Heart left ventricle (tissue), 16 donors: ENCODE measurements at regions not wholly inside any gene's neighbourhood (a gene's known extent, or its start where the extent isn't known, plus 50 kb on each side); places are given as distances from the start of the nearest gene placed in this dataset.

Source experiments
- ATAC-seq, 4 donors: fragments of 200-7000 bp; cut with Tn5 transposase; one replicate each; pipeline ENCODE4 v1.9.1; 2020 to 2022; ENCODE audit warnings: moderate library complexity in 4 of 4, mild to moderate bottlenecking in 3 of 4, moderate number of reproducible peaks in 1 of 4
- DNase-seq, 5 donors: peaks; one replicate each; pipeline ENCODE4 v3.0.0-alpha.2; 2020
- H3K27ac ChIP-seq, 12 donors: fragments of 200-600 bp; sonication (generic) in 4 of 12; one replicate each; pipeline versions ENCODE4 v1.5.0 to v1.8.0; 2016 to 2022; ENCODE audit warnings: mild to moderate bottlenecking in 2 of 12
- H3K27me3 ChIP-seq, 9 donors: fragments of 200-600 bp; sonication (generic) in 2 of 9; one replicate each; pipeline versions ENCODE4 v1.5.1 to v1.8.0; 2016 to 2022; ENCODE audit warnings: mild to moderate bottlenecking in 3 of 9
- H3K36me3 ChIP-seq, 9 donors: fragments of 200-600 bp; sonication (generic) in 2 of 9; one replicate each; pipeline versions ENCODE4 v1.5.0 to v1.8.0; 2018 to 2022; ENCODE audit warnings: mild to moderate bottlenecking in 2 of 9
- H3K4me1 ChIP-seq, 12 donors: fragments of 200-600 bp; sonication (generic) in 4 of 12; one replicate each; pipeline versions ENCODE4 v1.5.0 to v1.8.0; 2016 to 2022; ENCODE audit warnings: mild to moderate bottlenecking in 3 of 12
- H3K4me3 ChIP-seq, 12 donors: fragments of 200-600 bp; sonication (generic) in 4 of 12; one replicate each; pipeline versions ENCODE4 v1.5.0 to v1.8.0; 2017 to 2022; ENCODE audit warnings: mild to moderate bottlenecking in 9 of 12, moderate library complexity in 4 of 12
- H3K9me3 ChIP-seq, 12 donors: fragments of 200-600 bp; sonication (generic) in 4 of 12; one replicate each; pipeline versions ENCODE4 v1.5.0 to v1.8.0; 2016 to 2022; ENCODE audit warnings: mild to moderate bottlenecking in 1 of 12
- POLR2A ChIP-seq, 2 donors: fragments of 450-650 bp; IDR thresholded peaks; one replicate each; pipeline ENCODE4 v1.6.1; 2017; ENCODE audit warnings: antibody characterized with exemption in 2 of 2, mild to moderate bottlenecking in 2 of 2, moderate library complexity in 2 of 2
- WGBS, 4 donors: extraction: QIAGEN DNeasy Blood & Tissue Kit in 2 of 4; methylation state at CpG; one replicate each; pipeline versions ENCODE4 v1.1.5 to v1.1.7; 2013 to 2018; 5-methylcytosine and 5-hydroxymethylcytosine counted together
- intact Hi-C, 10 donors: fragments of 100-400 bp; cut with DNase I; formaldehyde crosslinking; loops; one replicate each; pipeline versions ENCODE4 v1.11.1 to v1.14.2; 2022
- TF ChIP-seq, protein P1 (sequence below), 12 donors: fragments of 200-600 bp; sonication (generic) in 4 of 12; IDR thresholded peaks; one replicate each; pipeline versions ENCODE4 v1.5.0 to v1.8.0; 2018 to 2022; ENCODE audit warnings: antibody characterized with exemption in 12 of 12, mild to moderate bottlenecking in 5 of 12
- donor health status: ischemic (EF 13 %, LVEDD 7.1; RV severe dilation, severe dysfunction).
- donor health status: healthy with polysubstance abuse.
- donor health status: DM: no; HTN: yes; CAD: no.
- donor health status: DM: no; HTN: no; CAD: no.
- donor health status: ischemic (EF 25% LVEDD 6.9; RV normal size, moderate dysfunction).
- donor health status: ischemic (EF 25% LVEDD 5.7; RV mildly dilated, moderate dysfunction).
- donor health status: healthy.
- donor health status: DM: yes; HTN: yes; CAD: no.
- donor health status: ischemic (EF 35%, LVEDD 5.7; RV mildly dilated, moderate dysfunction).
- donor health status: nonischemic (EF 11% LVEDD 7.7; RV severe dilation, severe dysfunction).
- donor health status: DM: yes; HTN: yes; CAD: no.
- donor health status: PGD.
- donor health status: ischemic (EF 29% LVEDD 5.4; RV normal size, mild dysfunction).
- donor health status: nonischemic (EF 23%, LVEDD 6.1; RV moderate dilation, normal function).

DNA sequence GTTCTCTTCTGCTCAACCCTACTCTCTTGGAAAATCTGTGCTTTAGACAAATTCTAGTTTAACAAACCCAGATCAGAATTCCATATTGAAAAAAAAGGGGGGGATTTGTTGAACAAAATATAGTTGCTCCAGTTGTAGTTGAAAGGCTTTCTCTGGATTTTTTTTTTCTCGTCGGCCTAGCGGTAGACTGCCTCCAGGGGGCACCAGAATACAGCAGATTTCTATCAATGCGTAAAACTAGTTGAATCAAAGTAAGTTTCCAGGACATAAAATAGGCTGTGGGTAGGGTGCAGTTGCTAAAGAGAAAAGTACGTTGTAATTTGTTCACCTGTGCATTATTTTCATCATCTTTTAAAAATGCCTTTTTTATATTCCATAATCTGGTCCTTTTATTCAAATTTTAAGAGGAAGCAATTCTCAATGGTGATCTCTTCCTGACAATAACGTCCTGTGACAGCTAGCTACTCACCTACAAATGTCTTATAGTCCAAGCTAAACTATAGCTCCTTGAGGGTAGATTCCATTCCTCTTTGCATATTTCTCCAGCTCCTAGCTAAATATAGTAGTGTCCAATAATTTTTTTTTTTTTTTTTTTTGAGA lies 105.4 kb downstream of the PERP start:
- no peaks in the 10 kb centered on the region for H3K27me3 ChIP-seq
- peak in 1 of 4 donors; percentile 51 for ATAC-seq
- no peak overlapping the region for H3K4me3 ChIP-seq
- TF ChIP-seq, protein P1, sequence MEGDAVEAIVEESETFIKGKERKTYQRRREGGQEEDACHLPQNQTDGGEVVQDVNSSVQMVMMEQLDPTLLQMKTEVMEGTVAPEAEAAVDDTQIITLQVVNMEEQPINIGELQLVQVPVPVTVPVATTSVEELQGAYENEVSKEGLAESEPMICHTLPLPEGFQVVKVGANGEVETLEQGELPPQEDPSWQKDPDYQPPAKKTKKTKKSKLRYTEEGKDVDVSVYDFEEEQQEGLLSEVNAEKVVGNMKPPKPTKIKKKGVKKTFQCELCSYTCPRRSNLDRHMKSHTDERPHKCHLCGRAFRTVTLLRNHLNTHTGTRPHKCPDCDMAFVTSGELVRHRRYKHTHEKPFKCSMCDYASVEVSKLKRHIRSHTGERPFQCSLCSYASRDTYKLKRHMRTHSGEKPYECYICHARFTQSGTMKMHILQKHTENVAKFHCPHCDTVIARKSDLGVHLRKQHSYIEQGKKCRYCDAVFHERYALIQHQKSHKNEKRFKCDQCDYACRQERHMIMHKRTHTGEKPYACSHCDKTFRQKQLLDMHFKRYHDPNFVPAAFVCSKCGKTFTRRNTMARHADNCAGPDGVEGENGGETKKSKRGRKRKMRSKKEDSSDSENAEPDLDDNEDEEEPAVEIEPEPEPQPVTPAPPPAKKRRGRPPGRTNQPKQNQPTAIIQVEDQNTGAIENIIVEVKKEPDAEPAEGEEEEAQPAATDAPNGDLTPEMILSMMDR (IDR thresholded peaks at IDR 0.05): peak; percentile 73 to 90 (median 86)
- no peak for TF ChIP-seq POLR2A (IDR thresholded peaks at IDR 0.05)
- no peak overlapping the region for H3K27ac ChIP-seq
- 5 to 11% (median 8%) methylated on average over 6 of the region's 6 CpGs for WGBS, 4 donors
- H3K4me1 ChIP-seq: no peaks in the 10 kb centered on the region
- H3K36me3 ChIP-seq: no peaks in the 10 kb centered on the region
- intact Hi-C loops: loop anchor here (1.0 to 10.0 kb wide), 7 partner anchors 107 to 763 kb away; no protein-coding TSS in a partner anchor
- H3K9me3 ChIP-seq: peaks cover 0 to 11% (median 3%) of the 10 kb centered on the region in 12 donors
- peak in 4 of 5 donors; percentile 34 to 57 (median 35) for DNase-seq

- Histone ChIP-seq H3K9me3 (no peaks in the 10 kb centered on the region), H3K27me3 (no peaks in the 10 kb centered on the region), H3K27ac (no peak overlapping the region), H3K4me1 (no peaks in the 10 kb centered on the region), H3K4me3 (no peak overlapping the region), H3K36me3 (no peaks in the 10 kb centered on the region)
- TF ChIP-seq, protein P1 (IDR thresholded peaks at IDR 0.05): peak in 11 of 12 donors; percentile 19 to 56 (median 37)
- TF ChIP-seq POLR2A (IDR thresholded peaks at IDR 0.05): no peak
- WGBS, 4 donors: 50 to 53% (median 52%) methylated on average over 7 of the region's 7 CpGs
- peak in 1 of 4 donors; percentile 48 for ATAC-seq
- intact Hi-C loops: loop anchor here in 5 of 10 donors (2.0 to 10.0 kb wide), 7 partner anchors 102 to 760 kb away; partner anchors contain the start of genes PERP (in 1 of the 5) and TNFAIP3 (in 1 of the 5)
- DNase-seq: no peak
Measured at GRCh38 chr6:138004430-138005287, 102.6 kb downstream of the PERP start.

DNA sequence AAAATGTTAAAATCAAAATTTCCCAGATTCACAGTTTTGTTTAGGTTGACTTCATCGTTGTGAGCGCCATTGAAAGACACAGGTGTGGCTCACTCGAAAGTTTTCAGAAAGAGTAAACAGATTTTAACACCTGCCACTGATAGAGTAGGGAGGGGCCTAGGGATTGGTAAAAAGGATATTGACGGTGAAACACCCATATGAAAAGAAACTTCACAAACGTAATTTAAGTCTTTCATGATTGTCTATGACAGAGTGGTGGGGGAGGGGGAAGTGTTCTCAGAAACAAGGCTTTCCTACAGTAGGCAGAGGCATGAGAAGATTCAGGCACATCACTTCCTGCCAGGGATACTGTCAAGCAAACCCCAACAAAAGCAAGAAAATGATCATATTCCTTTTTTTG lies 101.4 kb downstream of the PERP start:
- Histone ChIP-seq H3K27me3 (no peaks in the 10 kb centered on the region), H3K36me3 (no peaks in the 10 kb centered on the region), H3K27ac (no peak overlapping the region), H3K4me1 (no peaks in the 10 kb centered on the region), H3K4me3 (no peak overlapping the region), H3K9me3 (no peaks in the 10 kb centered on the region)
- no peak for TF ChIP-seq POLR2A (IDR thresholded peaks at IDR 0.05)
- TF ChIP-seq, protein P1 (IDR thresholded peaks at IDR 0.05): no peak
- DNase-seq (no peak), ATAC-seq (no peak)
- 78 to 83% (median 80%) methylated on average over 5 of the region's 5 CpGs for WGBS, 4 donors
- intact Hi-C loops: loop anchor here in 3 of 10 donors (2.0 to 10.0 kb wide), 7 partner anchors 101 to 759 kb away; partner anchors contain the start of genes PERP (in 1 of the 3) and TNFAIP3 (in 1 of the 3)

- Histone ChIP-seq H3K27me3 (no peaks in the 10 kb centered on the region), H3K27ac (no peak overlapping the region), H3K9me3 (no peaks in the 10 kb centered on the region), H3K36me3 (no peaks in the 10 kb centered on the region), H3K4me3 (no peak overlapping the region), H3K4me1 (no peaks in the 10 kb centered on the region)
- ATAC-seq: peak in 1 of 4 donors; percentile 39
- intact Hi-C loops: loop anchor here in 3 of 10 donors (2.0 to 10.0 kb wide), 5 partner anchors 140 to 758 kb away; partner anchors contain the start of gene TNFAIP3 (in 1 of the 3)
- WGBS, 4 donors: 24 to 30% (median 25%) methylated on average over 5 of the region's 5 CpGs
- TF ChIP-seq, protein P1 (IDR thresholded peaks at IDR 0.05): peak in 11 of 12 donors; percentile 23 to 56 (median 45)
- TF ChIP-seq POLR2A (IDR thresholded peaks at IDR 0.05): no peak
- no peak for DNase-seq
Measured at GRCh38 chr6:138007014-138007472, 100.2 kb downstream of the PERP start.
